Mesenchymal stem cell (in vitro differentiated cells and primary cell): ENCODE measurements at regions not wholly inside any gene's neighbourhood (a gene's known extent, or its start where the extent isn't known, plus 50 kb on each side); places are given as distances from the start of the nearest gene placed in this dataset.

ENCODE experiments used
- DNase-seq: peaks from one replicate; pipeline ENCODE4 v3.0.0-alpha.2; 2013
- H2AFZ ChIP-seq: one replicate; pipeline ENCODE4 v1.6.1; 2013; ENCODE audit warnings: low read depth, mild to moderate bottlenecking, control low read depth, inconsistent platforms, low read length, moderate library complexity
- H2AK5ac ChIP-seq: 2 replicates; pipeline ENCODE4 v1.6.1; 2013; ENCODE audit warnings: low read length, moderate library complexity, mild to moderate bottlenecking, inconsistent platforms; ENCODE audit not compliant: severe bottlenecking
- H2BK120ac ChIP-seq: one replicate; pipeline ENCODE4 v1.6.1; 2013; ENCODE audit warnings: low read depth, mild to moderate bottlenecking, inconsistent platforms, low read length, moderate library complexity
- H2BK12ac ChIP-seq, 2 experiments: one replicate each; pipeline ENCODE4 v1.6.1; 2013; ENCODE audit warnings: inconsistent platforms in 2 of 2, low read length in 2 of 2, mild to moderate bottlenecking in 2 of 2, moderate library complexity in 2 of 2, control low read depth in 1 of 2
- H2BK15ac ChIP-seq: one replicate; pipeline ENCODE4 v1.6.1; 2013; ENCODE audit warnings: mild to moderate bottlenecking, low read depth, inconsistent platforms; ENCODE audit not compliant: poor library complexity, severe bottlenecking
- H2BK5ac ChIP-seq: 2 replicates; pipeline ENCODE4 v1.6.1; 2013; ENCODE audit warnings: low read depth, mild to moderate bottlenecking, low read length, control low read depth, inconsistent platforms; ENCODE audit not compliant: poor library complexity, severe bottlenecking
- H3K14ac ChIP-seq, 2 experiments: one replicate each; pipeline ENCODE4 v1.6.1; 2013; ENCODE audit warnings: inconsistent platforms in 2 of 2, low read length in 2 of 2, control low read depth in 1 of 2, mild to moderate bottlenecking in 1 of 2, moderate library complexity in 1 of 2
- H3K18ac ChIP-seq, 2 experiments: one replicate each; pipeline ENCODE4 v1.6.1; 2013; ENCODE audit warnings: inconsistent platforms in 2 of 2, low read length in 2 of 2, control low read depth in 1 of 2, low read depth in 1 of 2, mild to moderate bottlenecking in 1 of 2
- H3K23ac ChIP-seq, 2 experiments: one replicate each; pipeline ENCODE4 v1.6.1; 2013; ENCODE audit warnings: inconsistent platforms in 2 of 2, low read length in 2 of 2, mild to moderate bottlenecking in 2 of 2, moderate library complexity in 2 of 2, control low read depth in 1 of 2
- H3K27ac ChIP-seq: 2 replicates; pipeline ENCODE4 v1.5.1; 2013; ENCODE audit warnings: mild to moderate bottlenecking, moderate library complexity, low read length, control low read depth, inconsistent platforms; ENCODE audit not compliant: poor library complexity, severe bottlenecking
- H3K27me3 ChIP-seq, 2 experiments: 2 replicates each; pipeline versions ENCODE4 v1.6.1 to v1.7.0; 2013; ENCODE audit warnings: low read length in 2 of 2, mild to moderate bottlenecking in 2 of 2, moderate library complexity in 2 of 2, control low read depth in 1 of 2, inconsistent platforms in 1 of 2; ENCODE audit not compliant: control insufficient read depth in 1 of 2, insufficient read depth in 1 of 2
- H3K36me3 ChIP-seq, 2 experiments: 2 replicates each; pipeline versions ENCODE4 v1.6.1 to v1.7.0; 2013; ENCODE audit warnings: low read length in 2 of 2, control low read depth in 1 of 2, inconsistent platforms in 1 of 2, low read depth in 1 of 2, mild to moderate bottlenecking in 1 of 2; ENCODE audit not compliant: insufficient read depth in 2 of 2, control insufficient read depth in 1 of 2
- H3K4ac ChIP-seq, 2 experiments: one replicate each; pipeline ENCODE4 v1.6.1; 2013; ENCODE audit warnings: inconsistent platforms in 2 of 2, low read length in 2 of 2, mild to moderate bottlenecking in 2 of 2, moderate library complexity in 2 of 2, control low read depth in 1 of 2, low read depth in 1 of 2
- H3K4me1 ChIP-seq: 2 replicates; pipeline ENCODE4 v1.6.1; 2013; ENCODE audit warnings: low read depth, low read length, control low read depth; ENCODE audit not compliant: control insufficient read depth, insufficient read depth
- H3K4me2 ChIP-seq: 2 replicates; pipeline ENCODE4 v1.6.1; 2013; ENCODE audit warnings: low read length, mild to moderate bottlenecking, inconsistent platforms; ENCODE audit not compliant: poor library complexity, severe bottlenecking
- H3K4me3 ChIP-seq, 2 experiments: 2 replicates each; pipeline versions ENCODE4 v1.5.1 to v1.7.0; 2013; ENCODE audit warnings: low read length in 2 of 2, mild to moderate bottlenecking in 2 of 2, control low read depth in 1 of 2, low read depth in 1 of 2; ENCODE audit not compliant: insufficient read depth in 1 of 2
- H3K79me1 ChIP-seq: replicated peaks from 2 replicates; pipeline ENCODE4 v1.6.1; 2013; ENCODE audit warnings: mild to moderate bottlenecking, control low read depth, low read length, inconsistent platforms; ENCODE audit not compliant: poor library complexity, severe bottlenecking
- H3K9ac ChIP-seq: 2 replicates; pipeline ENCODE4 v1.7.0; 2013; ENCODE audit warnings: mild to moderate bottlenecking, low read length, moderate library complexity
- H3K9me3 ChIP-seq: 2 replicates; pipeline ENCODE4 v1.7.0; 2013; ENCODE audit warnings: mild to moderate bottlenecking, low read length; ENCODE audit not compliant: control insufficient read depth
- H4K8ac ChIP-seq: one replicate; pipeline ENCODE4 v1.6.1; 2013; ENCODE audit warnings: inconsistent platforms, mild to moderate bottlenecking, low read length, moderate library complexity
- H4K91ac ChIP-seq: one replicate; pipeline ENCODE4 v1.6.1; 2013; ENCODE audit warnings: mild to moderate bottlenecking, low read length, inconsistent platforms
- WGBS: methylation state at CpG from one replicate; pipeline ENCODE4 v1.1.7; 2013; ENCODE audit warnings: mixed read lengths; 5-methylcytosine and 5-hydroxymethylcytosine counted together

DNA sequence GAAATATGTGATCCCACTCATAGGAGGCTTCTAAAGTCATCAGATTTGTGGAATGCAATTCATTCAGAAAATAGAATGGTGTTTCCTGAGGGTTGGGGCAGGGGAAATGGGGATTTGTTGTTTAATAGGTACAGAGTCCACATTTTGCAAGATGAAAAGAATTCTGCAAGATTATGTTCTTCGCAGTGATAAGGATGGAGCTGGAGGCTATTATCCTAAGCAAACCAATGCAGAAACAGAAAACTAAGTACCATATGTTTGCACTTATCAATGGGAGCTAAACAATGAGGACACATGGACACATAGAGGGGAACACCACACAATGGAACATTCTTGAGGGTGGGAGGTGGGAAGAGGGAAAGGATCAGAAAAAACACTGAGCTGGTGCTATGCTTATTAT lies 144.3 kb upstream of the NLGN4X start:
- Histone ChIP-seq H4K91ac (no peak overlapping the region), H2AFZ (no peak overlapping the region), H3K27me3 (no peaks in the 10 kb centered on the region), H3K4me2 (no peak overlapping the region), H2AK5ac (no peak overlapping the region), H2BK5ac (no peak overlapping the region), H3K27ac (no peak overlapping the region), H3K4me1 (no peaks in the 10 kb centered on the region), H3K23ac (no peak overlapping the region), H4K8ac (no peak overlapping the region), H3K4me3 (no peak overlapping the region), H2BK15ac (no peak overlapping the region), H3K14ac (no peak overlapping the region), H3K9me3 (peaks cover 6% of the 10 kb centered on the region), H3K9ac (no peak overlapping the region), H3K4ac (no peak overlapping the region), H2BK120ac (no peak overlapping the region), H3K18ac (no peak overlapping the region), H3K36me3 (no peaks in the 10 kb centered on the region), H2BK12ac (no peak overlapping the region), H3K79me1 (no peaks in the 10 kb centered on the region)
- no CpG with 5 or more reads among the region's 1 CpG for whole genome bisulfite sequencing
- no peak for DNase-seq

DNA sequence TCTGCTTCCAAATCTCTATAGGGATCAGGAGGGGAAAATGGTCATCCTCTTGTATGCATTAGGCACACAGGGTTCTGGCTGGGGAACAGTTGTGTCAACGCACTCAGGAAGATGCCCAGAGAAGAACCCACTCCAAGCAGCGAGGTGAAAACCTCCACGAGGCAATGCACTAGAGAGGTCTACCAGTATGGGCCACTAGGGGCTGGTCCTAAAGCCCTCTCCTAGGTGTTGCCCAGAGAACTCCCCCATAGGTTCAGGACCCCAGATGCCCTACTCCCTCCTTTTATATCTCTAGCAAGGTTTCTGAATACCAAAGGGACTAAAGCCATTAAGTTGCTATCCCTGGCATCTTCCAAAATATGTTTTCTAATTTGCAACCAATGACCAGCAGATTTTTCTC lies 142.7 kb upstream of the NLGN4X start:
- H2AFZ ChIP-seq = no peak overlapping the region
- H3K79me1 ChIP-seq = no peaks in the 10 kb centered on the region
- H3K4me2 ChIP-seq = no peak overlapping the region
- no peak overlapping the region for H3K27ac ChIP-seq
- DNase-seq = no peak
- H2BK15ac ChIP-seq = no peak overlapping the region
- H3K23ac ChIP-seq = no peak overlapping the region
- H3K9me3 ChIP-seq = peaks cover 7% of the 10 kb centered on the region
- H2AK5ac ChIP-seq = no peak overlapping the region
- no peak overlapping the region for H2BK5ac ChIP-seq
- no peaks in the 10 kb centered on the region for H3K27me3 ChIP-seq
- no peak overlapping the region for H4K91ac ChIP-seq
- no peak overlapping the region for H3K4me3 ChIP-seq
- H2BK120ac ChIP-seq = no peak overlapping the region
- H3K4ac ChIP-seq = no peak overlapping the region
- WGBS = 64% methylated on average over 3 of the region's 3 CpGs
- no peak overlapping the region for H3K14ac ChIP-seq
- no peak overlapping the region for H4K8ac ChIP-seq
- H3K36me3 ChIP-seq = no peaks in the 10 kb centered on the region
- no peak overlapping the region for H3K18ac ChIP-seq
- no peaks in the 10 kb centered on the region for H3K4me1 ChIP-seq
- no peak overlapping the region for H3K9ac ChIP-seq
- H2BK12ac ChIP-seq = no peak overlapping the region

DNA sequence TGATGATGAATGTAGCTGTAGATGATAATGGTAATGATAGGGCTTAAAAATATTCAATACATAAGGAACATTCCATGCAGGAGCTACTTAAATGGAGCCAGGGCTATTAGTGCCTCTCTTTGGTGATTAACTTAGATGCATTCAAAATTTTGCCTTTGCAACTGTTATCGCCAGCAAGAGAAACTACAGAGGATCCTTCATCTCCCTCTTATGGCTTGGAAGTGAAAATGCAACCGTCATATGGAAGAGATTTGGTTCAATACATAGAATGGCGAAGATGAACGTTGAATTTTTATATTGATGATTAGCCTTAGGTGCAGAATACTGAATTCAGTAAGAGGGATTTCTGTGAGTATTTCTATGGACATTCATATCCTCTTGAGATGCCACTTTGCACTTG lies 134.5 kb upstream of the NLGN4X start:
- H3K9ac ChIP-seq = no peak overlapping the region
- 53% methylated on average over 3 of the region's 4 CpGs for WGBS
- no peak overlapping the region for H3K14ac ChIP-seq
- H2BK12ac ChIP-seq = no peak overlapping the region
- H2BK5ac ChIP-seq = no peak overlapping the region
- DNase-seq = no peak
- no peak overlapping the region for H2AFZ ChIP-seq
- no peak overlapping the region for H2BK15ac ChIP-seq
- no peak overlapping the region for H4K8ac ChIP-seq
- no peak overlapping the region for H3K23ac ChIP-seq
- no peak overlapping the region for H4K91ac ChIP-seq
- no peak overlapping the region for H3K4me3 ChIP-seq
- no peak overlapping the region for H3K18ac ChIP-seq
- H2BK120ac ChIP-seq = no peak overlapping the region
- no peak overlapping the region for H3K4me2 ChIP-seq
- no peak overlapping the region for H2AK5ac ChIP-seq
- no peak overlapping the region for H3K27ac ChIP-seq
- peaks cover 6% of the 10 kb centered on the region for H3K9me3 ChIP-seq
- no peaks in the 10 kb centered on the region for H3K79me1 ChIP-seq
- H3K27me3 ChIP-seq = no peaks in the 10 kb centered on the region
- H3K4ac ChIP-seq = no peak overlapping the region
- no peaks in the 10 kb centered on the region for H3K36me3 ChIP-seq
- no peaks in the 10 kb centered on the region for H3K4me1 ChIP-seq

DNA sequence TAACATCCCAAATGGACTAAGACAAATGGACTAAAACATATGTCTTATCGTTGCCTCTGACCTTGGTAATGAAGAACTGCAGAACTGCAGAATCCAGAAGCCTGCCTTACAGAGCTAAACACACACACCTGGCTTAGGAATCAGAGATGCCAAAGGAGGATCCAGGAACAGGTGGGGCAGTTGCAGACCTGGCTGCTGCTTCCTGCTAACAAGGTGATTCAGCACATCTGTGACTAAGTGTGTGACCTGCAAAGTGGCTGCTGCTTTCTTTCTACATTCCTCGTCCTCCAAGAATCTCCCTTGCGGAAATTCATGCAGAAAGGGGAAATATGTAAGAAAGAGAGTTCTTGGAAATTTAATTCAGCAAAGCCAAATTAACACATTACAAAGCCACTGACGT lies 96.8 kb upstream of the NLGN4X start:
- Histone ChIP-seq H3K9me3 (peaks cover 29% of the 10 kb centered on the region), H2AK5ac (no peak overlapping the region), H3K4me3 (no peak overlapping the region), H3K79me1 (no peaks in the 10 kb centered on the region), H3K18ac (no peak overlapping the region), H3K14ac (no peak overlapping the region), H3K9ac (no peak overlapping the region), H3K36me3 (no peaks in the 10 kb centered on the region), H4K91ac (no peak overlapping the region), H2BK15ac (no peak overlapping the region), H3K4ac (no peak overlapping the region), H2AFZ (no peak overlapping the region), H2BK12ac (no peak overlapping the region), H3K27ac (no peak overlapping the region), H4K8ac (no peak overlapping the region), H3K27me3 (no peaks in the 10 kb centered on the region), H3K4me2 (no peak overlapping the region), H2BK120ac (no peak overlapping the region), H2BK5ac (no peak overlapping the region), H3K4me1 (no peaks in the 10 kb centered on the region), H3K23ac (no peak overlapping the region)
- 58% methylated on average over 2 of the region's 4 CpGs for WGBS
- no peak for DNase-seq
